DMS53 treated with DMSO at 0.1 percent for 48 hours (cell line): ENCODE measurements at regions not wholly inside any gene's neighbourhood (a gene's known extent, or its start where the extent isn't known, plus 50 kb on each side); places are given as distances from the start of the nearest gene placed in this dataset.
A peak's percentile ranks its signal among the peaks of the same experiment; 100 is the strongest.
"Not testable (repeated sequence)": the region's sequence is repeated elsewhere in the genome, so short reads cannot be mapped to it uniquely, and the experiment has no call there.

Source experiments
- DNase-seq: peaks from one replicate; lab custom pipeline; 2025; ENCODE audit not compliant: unreplicated experiment; lab: John Stamatoyannopoulos, UW

DNA sequence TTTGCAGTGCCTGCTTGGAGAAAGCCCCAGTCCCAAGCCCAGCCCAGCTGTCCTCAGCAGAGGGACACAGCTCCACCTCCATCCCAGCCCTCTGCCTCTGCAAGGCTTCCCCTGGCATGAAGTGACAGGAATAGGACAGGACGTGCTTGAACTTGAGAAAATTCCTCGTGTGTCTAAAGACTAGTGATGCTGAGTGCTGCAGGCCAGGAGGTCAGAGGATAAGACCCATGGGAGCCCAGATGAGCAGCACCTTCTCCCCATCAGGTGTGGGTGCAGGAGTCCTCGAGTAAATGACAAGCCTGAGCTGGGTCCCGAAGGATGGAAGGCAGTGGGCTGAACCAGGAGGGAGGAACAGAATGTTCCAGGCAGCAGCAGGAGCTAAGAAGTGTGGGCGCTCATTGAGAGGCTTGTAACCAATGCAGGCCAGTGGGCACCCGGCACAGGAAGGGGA, 67.8 kb upstream of the UXS1 start:
- DNase-seq, result no peak

DNA sequence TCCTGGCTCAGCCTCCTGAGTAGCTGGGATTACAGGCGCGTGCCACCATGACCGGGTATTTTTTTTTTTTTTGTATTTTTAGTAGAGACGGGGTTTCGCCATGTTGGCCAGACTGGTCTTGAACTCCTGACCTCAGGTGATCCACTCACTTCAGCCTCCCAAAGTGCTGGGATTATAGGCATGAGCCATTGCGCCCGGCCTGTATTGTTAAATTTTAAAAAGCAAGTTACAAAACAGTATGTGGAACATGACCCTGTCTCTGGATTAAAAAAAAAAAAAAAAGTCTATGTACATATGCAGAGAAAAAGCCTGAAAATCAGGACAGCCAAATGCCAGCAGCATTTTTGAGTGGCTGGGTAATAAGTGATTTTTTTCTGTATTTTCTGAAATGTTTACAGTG, 64.8 kb upstream of the UXS1 start:
- DNase-seq, result not testable (repeated sequence)

DNA sequence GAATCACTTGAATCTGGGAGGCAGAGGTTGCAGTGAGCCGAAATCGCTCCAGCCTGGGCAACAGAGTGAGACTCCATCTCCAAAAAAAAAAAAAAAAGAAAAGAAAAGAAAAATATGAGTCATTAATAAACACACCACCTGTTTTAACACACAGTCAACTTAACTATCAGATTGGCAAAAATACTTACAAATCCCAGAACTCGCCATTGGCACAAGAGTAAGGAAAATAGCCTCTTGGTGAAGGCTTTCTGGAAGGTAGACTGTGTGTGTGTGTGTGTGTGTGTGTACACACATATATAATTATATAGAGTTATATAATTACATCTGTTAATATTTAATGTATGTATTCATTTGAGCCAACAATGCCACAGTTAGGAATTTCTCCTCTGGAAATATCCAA, 63.7 kb upstream of the UXS1 start:
- no peak for DNase-seq

DNA sequence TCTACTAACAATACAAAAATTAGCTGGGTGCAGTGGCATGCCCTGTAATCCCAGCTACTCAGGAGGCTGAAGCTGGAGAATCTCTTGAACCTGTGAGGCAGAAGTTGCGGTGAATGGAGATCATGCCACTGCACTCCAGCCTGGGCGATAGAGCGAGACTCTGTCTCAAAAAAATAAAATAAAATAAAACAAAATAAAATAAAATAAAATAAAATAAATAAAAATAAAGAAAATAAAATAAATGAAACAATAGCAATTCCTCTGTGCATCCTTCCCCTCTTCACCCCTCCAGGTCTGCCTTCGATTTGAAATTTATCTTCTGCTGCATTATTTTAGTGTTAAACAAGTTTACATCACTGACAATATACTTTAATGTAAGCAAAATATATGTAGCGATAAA, 63.0 kb upstream of the UXS1 start:
- DNase-seq, result no peak

DNA sequence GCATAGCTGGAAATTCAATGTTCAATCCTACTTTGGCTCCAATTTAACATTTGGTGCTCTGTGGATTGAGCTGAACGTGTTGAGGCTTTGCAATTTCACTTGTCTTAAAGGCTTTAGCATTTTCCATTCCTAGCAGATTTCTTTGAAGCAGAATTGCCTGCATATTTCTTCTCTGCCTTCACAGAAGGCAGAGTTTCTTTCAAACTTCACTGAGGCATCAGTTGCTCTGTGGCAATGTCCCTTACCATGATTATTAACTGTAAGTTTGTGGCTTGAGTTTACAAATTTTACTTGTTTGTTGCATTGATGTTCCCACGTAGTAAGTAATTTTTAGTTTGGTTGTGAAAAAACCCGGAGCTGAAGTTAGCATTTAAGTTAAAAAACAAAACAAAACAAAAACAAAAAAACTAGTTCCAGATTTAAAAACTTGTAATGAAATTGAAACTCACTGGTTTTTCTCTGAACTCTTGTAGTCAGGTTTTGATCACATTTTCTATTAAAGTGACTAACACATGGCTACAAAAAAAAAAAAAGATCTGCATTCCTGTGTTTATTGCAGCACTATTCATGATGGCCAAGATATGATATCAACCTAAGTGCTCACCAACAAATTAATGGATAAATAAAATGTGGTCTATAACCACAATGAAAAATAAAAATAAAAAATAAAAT, 55.2 kb upstream of the UXS1 start:
- DNase-seq, result not testable (repeated sequence)

DNA sequence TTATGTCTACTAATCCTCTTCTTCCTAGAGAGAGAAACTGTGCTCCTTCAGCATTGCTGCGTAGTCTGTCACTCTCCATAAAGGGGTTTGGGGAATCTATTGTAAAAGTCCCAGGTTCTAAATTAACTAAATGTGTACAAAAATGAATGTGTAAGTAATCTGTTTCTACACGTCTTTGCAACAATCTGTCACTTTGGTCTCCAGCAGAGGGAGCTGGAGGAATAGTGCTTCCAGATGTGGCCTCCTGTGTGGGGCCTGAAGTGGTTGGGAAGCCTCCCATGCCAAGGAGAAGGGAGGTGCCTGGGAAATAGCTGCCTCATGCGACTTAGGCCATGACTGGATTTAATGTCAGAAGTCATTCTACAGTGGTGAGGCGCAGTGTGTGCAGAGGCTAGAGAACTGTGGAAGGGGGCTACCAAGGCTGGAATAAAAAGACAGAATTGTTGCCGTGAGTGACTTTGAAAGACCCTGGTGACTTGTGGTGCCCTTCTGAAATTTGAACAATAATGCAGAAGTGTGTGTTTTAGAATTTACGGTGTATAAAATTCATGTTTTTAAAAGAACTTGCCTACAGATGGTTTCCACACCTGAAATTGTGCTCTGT, 54.5 kb upstream of the UXS1 start:
- DNase-seq, result peak; percentile 25
